Mesendoderm (in vitro differentiated cells): ENCODE measurements at regions not wholly inside any gene's neighbourhood (a gene's known extent, or its start where the extent isn't known, plus 50 kb on each side); places are given as distances from the start of the nearest gene placed in this dataset.

Experiments used
- DNase-seq: peaks from one replicate; pipeline ENCODE4 v3.0.0; 2013
- H2AK5ac ChIP-seq: 2 replicates; pipeline ENCODE4 v1.6.1; 2013; ENCODE audit warnings: low read length, inconsistent platforms
- H2BK120ac ChIP-seq: 2 replicates; pipeline ENCODE4 v1.6.1; 2013; ENCODE audit warnings: low read depth, mild to moderate bottlenecking, low read length, moderate library complexity, mixed read lengths
- H2BK15ac ChIP-seq: replicated peaks from 2 replicates; pipeline ENCODE4 v1.6.1; 2013; ENCODE audit warnings: low read depth, mild to moderate bottlenecking, moderate library complexity
- H2BK5ac ChIP-seq: 2 replicates; pipeline ENCODE4 v1.6.1; 2013; ENCODE audit warnings: low read length, inconsistent platforms
- H3K18ac ChIP-seq: 2 replicates; pipeline ENCODE4 v1.6.1; 2013; ENCODE audit warnings: mild to moderate bottlenecking, low read length, mixed read lengths
- H3K23ac ChIP-seq: one replicate; pipeline ENCODE4 v1.6.1; 2013; ENCODE audit warnings: low read length
- H3K27ac ChIP-seq: 2 replicates; pipeline ENCODE4 v1.5.1; 2013; ENCODE audit warnings: low read depth, mild to moderate bottlenecking, inconsistent platforms, low read length, moderate library complexity
- H3K27me3 ChIP-seq: 2 replicates; pipeline ENCODE4 v1.6.1; 2013; ENCODE audit warnings: low read length, control low read depth, mild to moderate bottlenecking, inconsistent platforms; ENCODE audit not compliant: insufficient read depth, poor library complexity
- H3K36me3 ChIP-seq: 2 replicates; pipeline ENCODE4 v1.6.1; 2013; ENCODE audit warnings: low read length, inconsistent platforms; ENCODE audit not compliant: control insufficient read depth, insufficient read depth
- H3K4ac ChIP-seq: one replicate; pipeline ENCODE4 v1.6.1; 2013; ENCODE audit warnings: low read depth, mild to moderate bottlenecking, low read length, moderate library complexity
- H3K4me1 ChIP-seq: 2 replicates; pipeline ENCODE4 v1.6.1; 2013; ENCODE audit warnings: low read depth, low read length, inconsistent platforms; ENCODE audit not compliant: control insufficient read depth
- H3K4me2 ChIP-seq: 2 replicates; pipeline ENCODE4 v1.6.1; 2013; ENCODE audit warnings: low read length
- H3K4me3 ChIP-seq: 2 replicates; pipeline ENCODE4 v1.5.1; 2013; ENCODE audit warnings: mild to moderate bottlenecking, low read length
- H3K56ac ChIP-seq: one replicate; pipeline ENCODE4 v1.6.1; 2013; ENCODE audit warnings: low read length
- H3K79me1 ChIP-seq: 2 replicates; pipeline ENCODE4 v1.6.1; 2013; ENCODE audit warnings: low read length, inconsistent platforms
- H3K79me2 ChIP-seq: 2 replicates; pipeline ENCODE4 v1.6.1; 2013; ENCODE audit warnings: mild to moderate bottlenecking, low read length; ENCODE audit not compliant: control insufficient read depth, insufficient read depth
- H3K9ac ChIP-seq: 2 replicates; pipeline ENCODE4 v1.6.1; 2013; ENCODE audit warnings: low read length, inconsistent platforms
- H4K5ac ChIP-seq: one replicate; pipeline ENCODE4 v1.6.1; 2013; ENCODE audit warnings: low read length
- H4K8ac ChIP-seq: one replicate; pipeline ENCODE4 v1.6.1; 2013; ENCODE audit warnings: low read depth, mild to moderate bottlenecking, control low read depth, low read length, moderate library complexity
- WGBS: extraction: QIAGEN DNeasy Blood & Tissue Kit; methylation state at CpG from one replicate; pipeline ENCODE4 v1.1.7; 2013; ENCODE audit warnings: low lambda C conversion rate, missing lambda C conversion rate; ENCODE audit not compliant: insufficient coverage; ENCODE audit errors: extremely low coverage; 5-methylcytosine and 5-hydroxymethylcytosine counted together

DNA sequence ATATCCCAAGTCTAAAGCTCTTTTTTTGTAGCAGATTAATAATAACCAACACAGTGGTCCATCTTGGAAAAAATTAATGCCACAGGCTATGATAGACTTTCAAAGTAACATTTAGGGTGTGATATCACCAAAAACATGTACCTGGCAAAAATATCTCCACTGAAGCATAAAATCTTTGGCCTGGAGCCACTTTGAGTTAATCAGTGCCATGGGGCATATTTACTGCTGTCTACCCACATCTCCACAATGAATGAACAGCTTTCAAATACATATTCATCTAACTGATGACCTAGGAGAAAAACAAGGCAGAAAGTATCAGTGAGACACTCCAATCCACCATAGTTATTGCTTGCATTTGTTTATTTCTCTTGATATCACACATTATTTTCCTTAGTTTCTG is 296.0 kb upstream of the MDFIC2 start:
- no peak overlapping the region for H2BK120ac ChIP-seq
- no peak overlapping the region for H3K4me2 ChIP-seq
- no peak overlapping the region for H2AK5ac ChIP-seq
- H4K5ac ChIP-seq, result no peak overlapping the region
- no peak overlapping the region for H4K8ac ChIP-seq
- H3K36me3 ChIP-seq, result no peaks in the 10 kb centered on the region
- H3K79me1 ChIP-seq, result no peaks in the 10 kb centered on the region
- no peak overlapping the region for H3K4ac ChIP-seq
- no peak overlapping the region for H2BK5ac ChIP-seq
- H3K27me3 ChIP-seq, result no peaks in the 10 kb centered on the region
- H3K27ac ChIP-seq, result no peak overlapping the region
- no peak for DNase-seq
- H3K79me2 ChIP-seq, result no peaks in the 10 kb centered on the region
- no peaks in the 10 kb centered on the region for H3K4me1 ChIP-seq
- H3K18ac ChIP-seq, result no peak overlapping the region
- no peak overlapping the region for H3K4me3 ChIP-seq
- H3K23ac ChIP-seq, result no peak overlapping the region
- H2BK15ac ChIP-seq, result no peak overlapping the region
- H3K56ac ChIP-seq, result no peak overlapping the region
- H3K9ac ChIP-seq, result no peak overlapping the region

DNA sequence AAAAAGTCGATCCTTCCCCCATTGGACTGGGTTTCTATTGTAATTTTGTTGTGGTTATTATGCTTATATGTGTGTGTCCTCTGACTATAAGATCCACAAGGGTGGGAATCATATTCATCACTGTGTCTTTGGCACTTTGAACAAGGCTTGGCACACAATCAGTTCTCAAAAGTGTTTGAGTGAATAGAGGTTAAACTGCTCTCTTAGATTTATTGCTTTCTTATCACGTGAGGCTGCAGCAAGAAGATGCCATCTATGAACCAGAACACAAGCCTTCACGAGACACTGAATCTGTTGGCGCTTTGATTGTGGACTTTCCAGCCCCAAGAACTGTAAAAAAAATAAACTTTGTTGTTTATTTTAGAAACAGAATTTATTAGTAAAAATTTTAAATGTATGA is 295.0 kb upstream of the MDFIC2 start:
- H3K79me1 ChIP-seq, result no peaks in the 10 kb centered on the region
- DNase-seq, result no peak
- no peak overlapping the region for H2AK5ac ChIP-seq
- H4K5ac ChIP-seq, result no peak overlapping the region
- H4K8ac ChIP-seq, result no peak overlapping the region
- no peak overlapping the region for H3K56ac ChIP-seq
- H3K4ac ChIP-seq, result no peak overlapping the region
- no peak overlapping the region for H3K9ac ChIP-seq
- H3K4me2 ChIP-seq, result no peak overlapping the region
- H3K23ac ChIP-seq, result no peak overlapping the region
- H2BK15ac ChIP-seq, result no peak overlapping the region
- no peaks in the 10 kb centered on the region for H3K27me3 ChIP-seq
- no peak overlapping the region for H2BK5ac ChIP-seq
- WGBS, result no CpG with 5 or more reads among the region's 4 CpGs
- no peak overlapping the region for H3K27ac ChIP-seq
- no peak overlapping the region for H3K4me3 ChIP-seq
- H3K4me1 ChIP-seq, result no peaks in the 10 kb centered on the region
- no peak overlapping the region for H2BK120ac ChIP-seq
- H3K18ac ChIP-seq, result no peak overlapping the region
- no peaks in the 10 kb centered on the region for H3K36me3 ChIP-seq
- no peaks in the 10 kb centered on the region for H3K79me2 ChIP-seq

DNA sequence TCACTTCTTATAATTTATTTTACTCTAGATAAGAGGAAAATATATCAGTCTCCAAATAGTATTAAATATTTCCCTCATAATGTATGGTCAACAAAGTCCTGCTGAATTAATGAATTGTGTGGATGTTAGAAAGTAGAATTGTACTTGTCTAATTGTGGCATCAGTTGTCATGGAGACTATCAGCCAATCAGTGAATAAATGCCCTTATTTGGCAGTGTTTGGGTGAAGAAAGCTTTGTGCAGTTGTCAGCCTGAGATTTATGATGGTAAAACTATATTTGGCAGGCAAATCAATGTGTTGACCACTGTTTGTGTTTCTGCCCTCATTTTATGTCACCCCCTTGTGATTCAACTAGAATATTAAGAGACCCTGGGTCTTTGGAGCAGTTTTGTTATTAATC is 293.6 kb upstream of the MDFIC2 start:
- no peaks in the 10 kb centered on the region for H3K79me2 ChIP-seq
- H3K4me3 ChIP-seq, result no peak overlapping the region
- no peak overlapping the region for H3K4me2 ChIP-seq
- peak; percentile 16 for DNase-seq
- H3K4me1 ChIP-seq, result no peaks in the 10 kb centered on the region
- no peak overlapping the region for H3K56ac ChIP-seq
- no peak overlapping the region for H2BK120ac ChIP-seq
- H3K4ac ChIP-seq, result no peak overlapping the region
- no peak overlapping the region for H3K18ac ChIP-seq
- H2BK5ac ChIP-seq, result no peak overlapping the region
- no peaks in the 10 kb centered on the region for H3K27me3 ChIP-seq
- H4K8ac ChIP-seq, result no peak overlapping the region
- no peak overlapping the region for H3K27ac ChIP-seq
- no peaks in the 10 kb centered on the region for H3K36me3 ChIP-seq
- H3K23ac ChIP-seq, result no peak overlapping the region
- H3K79me1 ChIP-seq, result no peaks in the 10 kb centered on the region
- no peak overlapping the region for H2BK15ac ChIP-seq
- no peak overlapping the region for H2AK5ac ChIP-seq
- H3K9ac ChIP-seq, result no peak overlapping the region
- no peak overlapping the region for H4K5ac ChIP-seq

DNA sequence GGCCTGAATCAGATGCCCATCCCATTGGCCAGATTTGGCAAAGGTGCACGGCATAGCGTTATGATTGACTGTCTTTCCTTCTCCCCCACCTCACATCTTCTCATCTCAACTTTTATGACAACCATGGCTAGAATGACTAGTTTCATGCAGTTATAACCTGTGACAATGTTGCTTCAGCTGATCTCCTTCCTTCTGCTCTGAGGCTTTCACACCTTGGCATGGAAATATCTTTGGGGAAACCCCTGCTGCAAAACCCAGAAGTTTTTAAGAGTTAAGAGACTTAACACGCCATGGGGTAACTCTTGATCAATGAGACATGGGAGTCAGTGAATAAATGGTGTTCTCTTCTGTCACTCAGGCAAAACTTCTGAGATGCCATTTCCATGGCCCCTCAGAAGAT is 290.7 kb upstream of the MDFIC2 start:
- Histone ChIP-seq H3K18ac (no peak overlapping the region), H3K4ac (no peak overlapping the region), H2AK5ac (no peak overlapping the region), H3K9ac (no peak overlapping the region), H2BK120ac (no peak overlapping the region), H3K79me2 (no peaks in the 10 kb centered on the region), H3K56ac (no peak overlapping the region), H3K4me1 (no peaks in the 10 kb centered on the region), H3K23ac (no peak overlapping the region), H3K27ac (no peak overlapping the region), H2BK15ac (no peak overlapping the region), H4K5ac (no peak overlapping the region), H2BK5ac (no peak overlapping the region), H3K36me3 (no peaks in the 10 kb centered on the region), H3K27me3 (no peaks in the 10 kb centered on the region), H3K4me3 (no peak overlapping the region), H3K4me2 (no peak overlapping the region), H3K79me1 (no peaks in the 10 kb centered on the region), H4K8ac (no peak overlapping the region)
- no peak for DNase-seq
- WGBS, result no CpG with 5 or more reads among the region's 3 CpGs

DNA sequence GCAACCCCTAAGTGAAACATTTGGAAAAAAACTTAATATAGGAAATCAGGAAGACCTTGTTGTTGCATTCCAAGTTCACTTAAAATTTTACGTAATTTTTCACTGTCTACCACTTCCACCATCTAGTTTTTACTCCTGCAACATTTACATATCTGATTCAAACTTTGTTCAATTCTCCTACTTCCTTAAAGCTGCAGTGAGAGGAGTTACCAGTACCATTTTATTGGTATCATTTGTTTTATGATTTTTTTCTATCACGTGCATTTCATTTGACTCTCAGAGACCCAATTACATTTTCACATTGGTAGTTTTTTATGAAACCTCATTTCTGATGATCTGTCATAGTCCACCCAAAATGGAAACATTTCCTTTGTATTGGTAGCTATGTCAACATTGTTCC is 284.9 kb upstream of the MDFIC2 start:
- H3K36me3 ChIP-seq, result no peaks in the 10 kb centered on the region
- H3K4me1 ChIP-seq, result no peaks in the 10 kb centered on the region
- no peak overlapping the region for H4K5ac ChIP-seq
- H2BK120ac ChIP-seq, result no peak overlapping the region
- H3K23ac ChIP-seq, result no peak overlapping the region
- H3K79me2 ChIP-seq, result no peaks in the 10 kb centered on the region
- H2BK15ac ChIP-seq, result no peak overlapping the region
- no peaks in the 10 kb centered on the region for H3K27me3 ChIP-seq
- DNase-seq, result no peak
- no peak overlapping the region for H3K18ac ChIP-seq
- H3K4me3 ChIP-seq, result no peak overlapping the region
- no peaks in the 10 kb centered on the region for H3K79me1 ChIP-seq
- no CpG with 5 or more reads among the region's 2 CpGs for WGBS
- H2BK5ac ChIP-seq, result no peak overlapping the region
- H3K56ac ChIP-seq, result no peak overlapping the region
- H3K9ac ChIP-seq, result no peak overlapping the region
- no peak overlapping the region for H2AK5ac ChIP-seq
- no peak overlapping the region for H3K4me2 ChIP-seq
- no peak overlapping the region for H3K4ac ChIP-seq
- H4K8ac ChIP-seq, result no peak overlapping the region
- H3K27ac ChIP-seq, result no peak overlapping the region

DNA sequence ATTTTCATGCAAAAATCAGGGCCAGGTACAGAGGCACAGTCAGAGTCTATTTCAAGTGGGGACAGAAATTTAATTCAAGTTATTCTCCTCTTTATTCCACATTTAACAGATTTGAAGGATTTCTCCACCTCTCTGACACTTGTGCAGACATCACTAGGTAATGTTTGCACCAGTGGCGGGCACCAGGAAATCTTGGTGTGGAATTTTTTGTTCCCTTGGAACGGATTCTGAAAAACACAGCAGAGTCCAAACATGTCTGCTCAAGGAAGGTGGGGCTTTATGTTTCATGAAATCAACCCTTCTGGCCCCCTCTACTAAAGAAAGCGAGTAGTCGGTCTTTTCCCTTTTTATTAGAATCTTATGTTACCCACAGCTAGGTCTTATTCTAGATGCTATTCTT is 271.2 kb upstream of the MDFIC2 start:
- no peaks in the 10 kb centered on the region for H3K79me2 ChIP-seq
- H2BK120ac ChIP-seq, result no peak overlapping the region
- no peak overlapping the region for H3K56ac ChIP-seq
- no peak overlapping the region for H3K4ac ChIP-seq
- no peak overlapping the region for H2BK5ac ChIP-seq
- H3K9ac ChIP-seq, result no peak overlapping the region
- no peak overlapping the region for H2BK15ac ChIP-seq
- H3K27ac ChIP-seq, result no peak overlapping the region
- H3K4me1 ChIP-seq, result no peaks in the 10 kb centered on the region
- H3K79me1 ChIP-seq, result no peaks in the 10 kb centered on the region
- H3K18ac ChIP-seq, result no peak overlapping the region
- no peak overlapping the region for H3K4me3 ChIP-seq
- H3K4me2 ChIP-seq, result no peak overlapping the region
- DNase-seq, result no peak
- H4K8ac ChIP-seq, result no peak overlapping the region
- H3K23ac ChIP-seq, result no peak overlapping the region
- no peaks in the 10 kb centered on the region for H3K36me3 ChIP-seq
- WGBS, result no CpG with 5 or more reads among the region's 4 CpGs
- H2AK5ac ChIP-seq, result no peak overlapping the region
- H3K27me3 ChIP-seq, result no peaks in the 10 kb centered on the region
- no peak overlapping the region for H4K5ac ChIP-seq
